WTC11 (cell line): ENCODE measurements at regions not wholly inside any gene's neighbourhood (a gene's known extent, or its start where the extent isn't known, plus 50 kb on each side); places are given as distances from the start of the nearest gene placed in this dataset.

Experiments used
- ATAC-seq: fragments of 200-7000 bp; cut with Tn5 transposase; 2 replicates; pipeline ENCODE4 v1.10.0; 2021; ENCODE audit warnings: mild to moderate bottlenecking, moderate library complexity
- CTCF ChIA-PET: fragments of 300-600 bp; sonication (Branson Sonifier 250); formaldehyde crosslinking; loops from one replicate; lab custom pipeline; 2021; ENCODE audit warnings: antibody characterized with exemption; lab: Charles Lee
- POLR2A ChIA-PET: fragments of 350-600 bp; sonication (Branson Sonifier 250); formaldehyde crosslinking; loops from one replicate; lab custom pipeline; 2021; ENCODE audit warnings: antibody characterized with exemption; lab: Charles Lee
- DNase-seq: peaks from one replicate; pipeline ENCODE4 v3.0.0; 2021; ENCODE audit warnings: low spot score
- H3K27ac Mint-ChIP-seq: 2 replicates; pipeline ENCODE4 v1.8.0; 2021; ENCODE audit warnings: mixed read lengths
- H3K27me3 Mint-ChIP-seq: 2 replicates; pipeline ENCODE4 v1.8.0; 2021; ENCODE audit warnings: low read depth, mild to moderate bottlenecking, moderate library complexity, mixed read lengths
- H3K36me3 Mint-ChIP-seq: 2 replicates; pipeline ENCODE4 v1.8.0; 2021; ENCODE audit warnings: mixed read lengths
- H3K4me1 Mint-ChIP-seq: 2 replicates; pipeline ENCODE4 v1.8.0; 2022; ENCODE audit warnings: mixed read lengths
- H3K4me3 Mint-ChIP-seq: 2 replicates; pipeline ENCODE4 v1.8.0; 2021; ENCODE audit warnings: mild to moderate bottlenecking, moderate library complexity, mixed read lengths
- H3K9me3 Mint-ChIP-seq: 2 replicates; pipeline ENCODE4 v1.8.0; 2021; ENCODE audit warnings: mixed read lengths
- CREM ChIP-seq: sonication (generic); formaldehyde crosslinking; IDR thresholded peaks from 2 replicates; pipeline ENCODE4 v1.8.1; 2022; ENCODE audit warnings: mild to moderate bottlenecking, missing genetic modification reagents, moderate library complexity
- CTCF ChIP-seq: fragments of 200-600 bp; IDR thresholded peaks from 2 replicates; pipeline ENCODE4 v1.8.0; 2022; ENCODE audit warnings: antibody characterized with exemption
- ETV6 ChIP-seq: sonication (generic); formaldehyde crosslinking; IDR thresholded peaks from 2 replicates; pipeline ENCODE4 v1.8.1; 2022; ENCODE audit warnings: mild to moderate bottlenecking, missing genetic modification reagents
- FOXP4 ChIP-seq: sonication (generic); formaldehyde crosslinking; IDR thresholded peaks from 2 replicates; pipeline ENCODE4 v1.8.0; 2022; ENCODE audit warnings: mild to moderate bottlenecking, missing genetic modification reagents
- GABPB1 ChIP-seq: sonication (generic); formaldehyde crosslinking; IDR thresholded peaks from 2 replicates; pipeline ENCODE4 v1.8.1; 2023; ENCODE audit warnings: mild to moderate bottlenecking, missing genetic modification reagents
- GTF2I ChIP-seq: fragments of 250-450 bp; sonication (Bioruptor Pico); conservative IDR thresholded peaks from 2 replicates; pipeline ENCODE4 v1.4.0; 2021; ENCODE audit warnings: mild to moderate bottlenecking
- HMGXB4 ChIP-seq: sonication (generic); formaldehyde crosslinking; IDR thresholded peaks from 2 replicates; pipeline ENCODE4 v1.8.1; 2023; ENCODE audit warnings: mild to moderate bottlenecking, moderate library complexity, missing genetic modification reagents
- NFE2L1 ChIP-seq: sonication (generic); formaldehyde crosslinking; IDR thresholded peaks from 2 replicates; pipeline ENCODE4 v1.8.1; 2023; ENCODE audit warnings: missing genetic modification reagents
- NR1H2 ChIP-seq: sonication (generic); formaldehyde crosslinking; IDR thresholded peaks from 2 replicates; pipeline ENCODE4 v1.9.0; 2021; ENCODE audit warnings: mild to moderate bottlenecking, moderate library complexity, missing genetic modification reagents
- NR2C2 ChIP-seq: sonication (generic); formaldehyde crosslinking; IDR thresholded peaks from 2 replicates; pipeline ENCODE4 v1.8.0; 2022; ENCODE audit warnings: mild to moderate bottlenecking, missing genetic modification reagents
- OVOL2 ChIP-seq: fragments of 250-450 bp; sonication (Bioruptor Pico); IDR thresholded peaks from 2 replicates; pipeline ENCODE4 v1.9.0; 2021; ENCODE audit warnings: mild to moderate bottlenecking, borderline replicate concordance
- RELA ChIP-seq: sonication (generic); formaldehyde crosslinking; IDR thresholded peaks from 2 replicates; pipeline ENCODE4 v1.8.1; 2022; ENCODE audit warnings: missing genetic modification reagents, mild to moderate bottlenecking, borderline replicate concordance
- RORB ChIP-seq: fragments of 250-450 bp; sonication (Bioruptor Pico); IDR thresholded peaks from 2 replicates; pipeline ENCODE4 v1.9.0; 2021; ENCODE audit warnings: mild to moderate bottlenecking
- ZBTB43 ChIP-seq: sonication (generic); formaldehyde crosslinking; IDR thresholded peaks from 2 replicates; pipeline ENCODE4 v1.8.1; 2023; ENCODE audit warnings: mild to moderate bottlenecking, missing genetic modification reagents
- ZNF671 ChIP-seq: fragments of 250-450 bp; sonication (Bioruptor Pico); IDR thresholded peaks from 2 replicates; pipeline ENCODE4 v1.8.0; 2021; ENCODE audit warnings: mild to moderate bottlenecking
- TF ChIP-seq, protein P1 (sequence below): sonication (generic); formaldehyde crosslinking; IDR thresholded peaks from 2 replicates; pipeline ENCODE4 v1.8.0; 2023; ENCODE audit warnings: missing genetic modification reagents, mild to moderate bottlenecking, borderline replicate concordance
- TF ChIP-seq, protein P2 (sequence below): fragments of 250-450 bp; sonication (Bioruptor Pico); IDR thresholded peaks from 2 replicates; pipeline ENCODE4 v1.8.0; 2021; ENCODE audit warnings: mild to moderate bottlenecking
- TF ChIP-seq, protein P3 (sequence below): sonication (generic); formaldehyde crosslinking; IDR thresholded peaks from 2 replicates; pipeline ENCODE4 v1.8.1; 2023; ENCODE audit warnings: mild to moderate bottlenecking, missing genetic modification reagents, borderline replicate concordance
- TF ChIP-seq, protein P4 (sequence below): sonication (generic); formaldehyde crosslinking; IDR thresholded peaks from 2 replicates; pipeline ENCODE4 v1.8.1; 2022; ENCODE audit warnings: low read depth, mild to moderate bottlenecking, moderate library complexity, missing genetic modification reagents, borderline replicate concordance

- peaks cover 8% of the 10 kb centered on the region; the same call in 1 of the 2 replicates for H3K36me3 Mint-ChIP-seq
- H3K27ac Mint-ChIP-seq, result no peak overlapping the region
- peaks cover 3% of the 10 kb centered on the region for H3K27me3 Mint-ChIP-seq
- peaks cover 26% of the 10 kb centered on the region for H3K9me3 Mint-ChIP-seq
- DNase-seq, result no peak
- ChIA-PET CTCF (no interaction called here), POLR2A (no interaction called here)
- no peak overlapping the region for H3K4me3 Mint-ChIP-seq
- H3K4me1 Mint-ChIP-seq, result peaks cover 12% of the 10 kb centered on the region
- TF ChIP-seq RELA (CRISPR knock-in tag) (no peak), OVOL2 (CRISPR knock-in tag) (no peak), GABPB1 (CRISPR knock-in tag) (no peak), GTF2I (no peak), ZNF671 (CRISPR knock-in tag) (no peak), NFE2L1 (CRISPR knock-in tag) (no peak), ZBTB43 (CRISPR knock-in tag) (no peak), CREM (CRISPR knock-in tag) (no peak), RORB (CRISPR knock-in tag) (no peak), HMGXB4 (CRISPR knock-in tag) (no peak), FOXP4 (CRISPR knock-in tag) (no peak), NR1H2 (CRISPR knock-in tag) (no peak), NR2C2 (CRISPR knock-in tag) (no peak), ETV6 (CRISPR knock-in tag) (no peak), CTCF (no peak)
- TF ChIP-seq, protein P1, sequence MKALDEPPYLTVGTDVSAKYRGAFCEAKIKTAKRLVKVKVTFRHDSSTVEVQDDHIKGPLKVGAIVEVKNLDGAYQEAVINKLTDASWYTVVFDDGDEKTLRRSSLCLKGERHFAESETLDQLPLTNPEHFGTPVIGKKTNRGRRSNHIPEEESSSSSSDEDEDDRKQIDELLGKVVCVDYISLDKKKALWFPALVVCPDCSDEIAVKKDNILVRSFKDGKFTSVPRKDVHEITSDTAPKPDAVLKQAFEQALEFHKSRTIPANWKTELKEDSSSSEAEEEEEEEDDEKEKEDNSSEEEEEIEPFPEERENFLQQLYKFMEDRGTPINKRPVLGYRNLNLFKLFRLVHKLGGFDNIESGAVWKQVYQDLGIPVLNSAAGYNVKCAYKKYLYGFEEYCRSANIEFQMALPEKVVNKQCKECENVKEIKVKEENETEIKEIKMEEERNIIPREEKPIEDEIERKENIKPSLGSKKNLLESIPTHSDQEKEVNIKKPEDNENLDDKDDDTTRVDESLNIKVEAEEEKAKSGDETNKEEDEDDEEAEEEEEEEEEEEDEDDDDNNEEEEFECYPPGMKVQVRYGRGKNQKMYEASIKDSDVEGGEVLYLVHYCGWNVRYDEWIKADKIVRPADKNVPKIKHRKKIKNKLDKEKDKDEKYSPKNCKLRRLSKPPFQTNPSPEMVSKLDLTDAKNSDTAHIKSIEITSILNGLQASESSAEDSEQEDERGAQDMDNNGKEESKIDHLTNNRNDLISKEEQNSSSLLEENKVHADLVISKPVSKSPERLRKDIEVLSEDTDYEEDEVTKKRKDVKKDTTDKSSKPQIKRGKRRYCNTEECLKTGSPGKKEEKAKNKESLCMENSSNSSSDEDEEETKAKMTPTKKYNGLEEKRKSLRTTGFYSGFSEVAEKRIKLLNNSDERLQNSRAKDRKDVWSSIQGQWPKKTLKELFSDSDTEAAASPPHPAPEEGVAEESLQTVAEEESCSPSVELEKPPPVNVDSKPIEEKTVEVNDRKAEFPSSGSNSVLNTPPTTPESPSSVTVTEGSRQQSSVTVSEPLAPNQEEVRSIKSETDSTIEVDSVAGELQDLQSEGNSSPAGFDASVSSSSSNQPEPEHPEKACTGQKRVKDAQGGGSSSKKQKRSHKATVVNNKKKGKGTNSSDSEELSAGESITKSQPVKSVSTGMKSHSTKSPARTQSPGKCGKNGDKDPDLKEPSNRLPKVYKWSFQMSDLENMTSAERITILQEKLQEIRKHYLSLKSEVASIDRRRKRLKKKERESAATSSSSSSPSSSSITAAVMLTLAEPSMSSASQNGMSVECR, result no peak
- TF ChIP-seq, protein P2, sequence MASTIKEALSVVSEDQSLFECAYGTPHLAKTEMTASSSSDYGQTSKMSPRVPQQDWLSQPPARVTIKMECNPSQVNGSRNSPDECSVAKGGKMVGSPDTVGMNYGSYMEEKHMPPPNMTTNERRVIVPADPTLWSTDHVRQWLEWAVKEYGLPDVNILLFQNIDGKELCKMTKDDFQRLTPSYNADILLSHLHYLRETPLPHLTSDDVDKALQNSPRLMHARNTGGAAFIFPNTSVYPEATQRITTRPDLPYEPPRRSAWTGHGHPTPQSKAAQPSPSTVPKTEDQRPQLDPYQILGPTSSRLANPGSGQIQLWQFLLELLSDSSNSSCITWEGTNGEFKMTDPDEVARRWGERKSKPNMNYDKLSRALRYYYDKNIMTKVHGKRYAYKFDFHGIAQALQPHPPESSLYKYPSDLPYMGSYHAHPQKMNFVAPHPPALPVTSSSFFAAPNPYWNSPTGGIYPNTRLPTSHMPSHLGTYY, result no peak
- TF ChIP-seq, protein P3, sequence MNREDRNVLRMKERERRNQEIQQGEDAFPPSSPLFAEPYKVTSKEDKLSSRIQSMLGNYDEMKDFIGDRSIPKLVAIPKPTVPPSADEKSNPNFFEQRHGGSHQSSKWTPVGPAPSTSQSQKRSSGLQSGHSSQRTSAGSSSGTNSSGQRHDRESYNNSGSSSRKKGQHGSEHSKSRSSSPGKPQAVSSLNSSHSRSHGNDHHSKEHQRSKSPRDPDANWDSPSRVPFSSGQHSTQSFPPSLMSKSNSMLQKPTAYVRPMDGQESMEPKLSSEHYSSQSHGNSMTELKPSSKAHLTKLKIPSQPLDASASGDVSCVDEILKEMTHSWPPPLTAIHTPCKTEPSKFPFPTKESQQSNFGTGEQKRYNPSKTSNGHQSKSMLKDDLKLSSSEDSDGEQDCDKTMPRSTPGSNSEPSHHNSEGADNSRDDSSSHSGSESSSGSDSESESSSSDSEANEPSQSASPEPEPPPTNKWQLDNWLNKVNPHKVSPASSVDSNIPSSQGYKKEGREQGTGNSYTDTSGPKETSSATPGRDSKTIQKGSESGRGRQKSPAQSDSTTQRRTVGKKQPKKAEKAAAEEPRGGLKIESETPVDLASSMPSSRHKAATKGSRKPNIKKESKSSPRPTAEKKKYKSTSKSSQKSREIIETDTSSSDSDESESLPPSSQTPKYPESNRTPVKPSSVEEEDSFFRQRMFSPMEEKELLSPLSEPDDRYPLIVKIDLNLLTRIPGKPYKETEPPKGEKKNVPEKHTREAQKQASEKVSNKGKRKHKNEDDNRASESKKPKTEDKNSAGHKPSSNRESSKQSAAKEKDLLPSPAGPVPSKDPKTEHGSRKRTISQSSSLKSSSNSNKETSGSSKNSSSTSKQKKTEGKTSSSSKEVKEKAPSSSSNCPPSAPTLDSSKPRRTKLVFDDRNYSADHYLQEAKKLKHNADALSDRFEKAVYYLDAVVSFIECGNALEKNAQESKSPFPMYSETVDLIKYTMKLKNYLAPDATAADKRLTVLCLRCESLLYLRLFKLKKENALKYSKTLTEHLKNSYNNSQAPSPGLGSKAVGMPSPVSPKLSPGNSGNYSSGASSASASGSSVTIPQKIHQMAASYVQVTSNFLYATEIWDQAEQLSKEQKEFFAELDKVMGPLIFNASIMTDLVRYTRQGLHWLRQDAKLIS (CRISPR knock-in tag), result no peak
- TF ChIP-seq, protein P4, sequence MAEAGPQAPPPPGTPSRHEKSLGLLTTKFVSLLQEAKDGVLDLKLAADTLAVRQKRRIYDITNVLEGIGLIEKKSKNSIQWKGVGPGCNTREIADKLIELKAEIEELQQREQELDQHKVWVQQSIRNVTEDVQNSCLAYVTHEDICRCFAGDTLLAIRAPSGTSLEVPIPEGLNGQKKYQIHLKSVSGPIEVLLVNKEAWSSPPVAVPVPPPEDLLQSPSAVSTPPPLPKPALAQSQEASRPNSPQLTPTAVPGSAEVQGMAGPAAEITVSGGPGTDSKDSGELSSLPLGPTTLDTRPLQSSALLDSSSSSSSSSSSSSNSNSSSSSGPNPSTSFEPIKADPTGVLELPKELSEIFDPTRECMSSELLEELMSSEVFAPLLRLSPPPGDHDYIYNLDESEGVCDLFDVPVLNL (CRISPR knock-in tag), result no peak
- ATAC-seq, result no peak
Observed at GRCh38 chr2:121858847-121859246, 103.4 kb downstream of the TSN start.
